GM18507 (cell line): ENCODE measurements at regions not wholly inside any gene's neighbourhood (a gene's known extent, or its start where the extent isn't known, plus 50 kb on each side); places are given as distances from the start of the nearest gene placed in this dataset.
"Not testable (repeated sequence)": the region's sequence is repeated elsewhere in the genome, so short reads cannot be mapped to it uniquely, and the experiment has no call there.

ENCODE experiments used
- DNase-seq: peaks from one replicate; pipeline ENCODE4 v3.0.0; 2011; ENCODE audit warnings: low read depth; ENCODE audit not compliant: insufficient read length; ENCODE audit errors: extremely low spot score
- FAIRE-seq: peaks from 2 replicates; lab custom pipeline; 2011; peaks lifted over from hg19 to GRCh38; lab: Jason Lieb, UNC

DNA sequence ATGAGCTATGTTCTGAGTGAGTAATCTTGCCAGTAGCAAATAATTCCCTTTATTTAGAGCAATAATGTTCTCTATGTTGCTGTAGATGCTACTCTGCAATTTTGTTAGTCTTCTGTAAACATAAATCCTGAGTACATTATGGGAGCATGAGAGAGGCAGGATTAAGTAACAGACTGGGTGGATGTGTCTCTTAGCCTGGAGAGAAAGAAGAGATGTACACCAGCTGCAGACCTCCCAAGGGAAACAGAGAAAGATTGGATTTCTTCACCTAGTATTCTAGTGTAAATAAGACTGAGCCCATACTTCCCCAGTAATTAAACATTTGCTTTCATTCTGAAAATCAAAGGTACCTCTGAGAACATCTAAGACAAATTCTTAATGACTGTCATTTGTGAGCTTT, 564.0 kb downstream of the TRHDE start:
- DNase-seq, result no peak
- FAIRE-seq, result no peak

DNA sequence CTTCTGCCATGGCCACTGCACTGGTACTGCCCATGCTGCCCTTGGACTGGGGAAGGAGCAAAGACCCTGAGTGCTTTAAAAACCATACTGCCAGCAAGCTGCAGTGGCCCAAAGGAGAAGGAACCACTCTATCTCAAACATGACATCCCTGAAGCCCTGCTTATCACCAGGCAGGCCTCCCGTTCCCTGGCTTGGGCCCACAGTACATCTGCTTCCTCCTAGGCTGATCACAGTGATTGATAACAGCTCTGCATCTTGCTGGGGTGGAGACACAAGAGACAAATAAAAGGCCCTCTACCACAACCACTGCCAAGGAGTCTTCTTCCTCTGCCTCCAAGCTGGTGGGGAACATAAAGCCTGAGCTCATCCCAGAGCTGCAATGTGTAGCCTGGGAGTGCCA, 567.5 kb downstream of the TRHDE start:
- DNase-seq (no peak), FAIRE-seq (no peak)

DNA sequence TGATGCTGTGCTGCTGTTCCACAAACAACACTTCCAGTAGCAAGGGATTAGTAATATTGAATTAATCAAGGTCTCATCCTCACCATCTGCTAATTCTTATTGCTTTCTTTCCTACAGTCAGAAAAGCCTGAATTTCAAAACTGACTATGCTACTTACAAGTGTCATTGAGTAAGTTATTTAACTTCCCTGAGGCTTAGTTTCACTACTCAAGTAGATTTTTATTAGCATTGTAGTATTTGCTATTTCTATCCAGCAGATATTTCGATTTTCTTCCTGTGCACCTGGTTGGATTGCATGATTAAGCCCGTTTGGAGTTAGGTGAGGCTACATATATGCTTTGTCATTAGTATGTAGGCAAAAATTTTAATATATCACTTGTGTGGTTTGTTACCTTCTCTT, 591.5 kb downstream of the TRHDE start:
- no peak for FAIRE-seq
- no peak for DNase-seq

DNA sequence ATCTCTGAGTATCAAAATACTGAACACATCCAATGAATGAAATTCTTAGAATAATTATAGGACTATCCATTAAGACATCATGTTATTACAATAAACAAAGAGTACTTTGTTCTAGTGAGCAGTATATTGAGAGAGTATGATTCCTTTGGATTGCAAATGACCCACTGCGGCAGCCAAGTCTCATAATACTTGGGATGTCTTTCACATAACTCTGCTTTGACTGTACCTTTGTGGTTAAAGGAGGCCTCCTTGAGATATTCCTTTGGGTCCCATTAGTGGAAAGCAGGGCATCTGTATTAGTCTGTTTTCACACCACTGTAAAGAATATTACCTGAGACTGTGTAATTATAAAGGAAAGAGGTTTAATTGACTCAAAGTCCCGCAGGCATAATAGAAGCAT, 593.8 kb downstream of the TRHDE start:
- no peak for FAIRE-seq
- DNase-seq, result no peak

DNA sequence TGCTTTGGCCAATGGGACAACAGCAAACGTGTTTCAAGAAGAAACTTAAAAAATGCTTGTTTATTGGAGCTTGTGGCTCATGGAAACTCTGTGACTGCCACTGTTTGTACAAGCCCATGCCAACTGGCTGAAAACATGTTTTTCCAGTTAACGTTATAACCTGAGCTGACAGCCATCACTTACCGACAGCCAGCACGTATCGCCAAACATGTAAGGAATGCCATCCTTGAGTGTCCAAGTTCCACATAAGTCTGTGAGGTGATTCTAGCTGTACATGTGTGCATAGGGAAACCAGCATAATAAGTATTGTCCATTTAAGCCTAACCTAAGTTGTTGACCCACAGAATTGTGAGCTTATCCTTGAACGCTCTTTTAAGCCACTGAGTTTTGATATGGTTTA, 596.9 kb downstream of the TRHDE start:
- FAIRE-seq, result no peak

DNA sequence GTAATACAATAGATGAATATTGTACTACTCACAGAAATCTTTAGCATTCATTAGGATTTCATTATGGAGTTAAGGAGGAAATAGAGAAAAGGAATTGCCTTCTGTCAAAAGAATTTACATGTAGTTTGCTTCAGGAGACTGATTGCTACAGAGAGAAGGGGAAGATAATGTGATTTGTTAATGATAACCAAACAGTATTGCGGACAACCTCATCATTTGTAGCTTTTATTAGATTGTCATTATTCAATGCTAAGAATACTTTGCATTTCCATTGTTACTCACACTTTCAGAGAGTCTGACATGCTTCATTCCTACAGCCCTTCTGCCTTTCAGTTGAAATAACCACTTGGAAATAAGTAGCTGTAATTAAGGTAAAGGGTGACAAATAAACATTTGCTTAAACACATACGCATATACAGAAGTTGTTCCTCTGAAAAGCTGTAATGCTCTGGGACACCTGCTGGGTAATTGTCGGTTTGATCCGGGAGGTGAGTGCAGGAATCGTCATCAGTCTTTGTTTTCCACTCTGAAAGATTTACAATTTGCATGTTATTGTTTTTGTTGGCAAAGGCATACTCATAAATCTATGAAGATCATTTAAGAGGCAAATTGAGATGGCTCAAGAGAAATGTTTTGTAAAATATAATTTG, 600.2 kb downstream of the TRHDE start:
- no peak for DNase-seq
- no peak for FAIRE-seq

More for the DNA sequence above, 596.9 kb downstream of the TRHDE start:
- DNase-seq, result no peak

DNA sequence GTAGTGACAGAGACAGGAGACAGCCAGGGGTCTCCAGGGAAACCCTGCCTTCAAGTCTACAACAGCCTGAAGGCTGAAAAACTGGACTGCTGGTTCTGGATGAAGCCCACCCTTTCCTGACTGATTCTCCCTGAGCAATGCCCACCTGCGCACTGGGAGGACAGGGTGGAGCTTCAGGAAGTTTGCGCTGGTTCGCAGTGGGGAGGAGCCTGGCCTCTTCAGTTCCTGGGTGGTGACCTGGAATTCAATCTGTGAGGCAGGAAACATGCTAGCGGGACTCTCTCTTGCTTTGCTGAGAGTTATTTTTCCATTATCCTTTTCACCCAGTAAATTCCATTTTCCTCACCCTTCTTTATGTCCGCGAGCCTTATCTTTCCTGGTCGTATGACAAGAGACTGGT, 600.8 kb downstream of the TRHDE start:
- FAIRE-seq, result no peak

DNA sequence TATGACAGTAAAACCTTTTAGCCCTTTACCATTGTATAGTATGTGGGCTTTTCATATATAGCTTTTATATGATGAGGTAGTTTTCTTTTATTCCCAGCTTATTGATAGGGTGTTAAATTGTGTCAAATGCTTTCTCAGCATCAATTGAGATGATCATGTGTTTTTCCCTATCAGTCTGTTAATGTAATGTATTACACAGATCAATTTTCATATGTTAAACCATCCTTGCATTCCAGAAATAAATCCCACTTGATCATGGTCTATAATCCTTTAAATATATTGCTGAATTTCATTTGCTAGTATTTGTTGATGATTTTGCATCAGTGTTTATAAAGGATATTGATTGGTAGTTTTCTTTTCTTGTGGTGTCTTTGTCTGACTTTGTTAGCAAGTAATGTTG, 603.9 kb downstream of the TRHDE start:
- DNase-seq (no peak), FAIRE-seq (no peak)

More for the DNA sequence above, 600.8 kb downstream of the TRHDE start:
- DNase-seq, result no peak

DNA sequence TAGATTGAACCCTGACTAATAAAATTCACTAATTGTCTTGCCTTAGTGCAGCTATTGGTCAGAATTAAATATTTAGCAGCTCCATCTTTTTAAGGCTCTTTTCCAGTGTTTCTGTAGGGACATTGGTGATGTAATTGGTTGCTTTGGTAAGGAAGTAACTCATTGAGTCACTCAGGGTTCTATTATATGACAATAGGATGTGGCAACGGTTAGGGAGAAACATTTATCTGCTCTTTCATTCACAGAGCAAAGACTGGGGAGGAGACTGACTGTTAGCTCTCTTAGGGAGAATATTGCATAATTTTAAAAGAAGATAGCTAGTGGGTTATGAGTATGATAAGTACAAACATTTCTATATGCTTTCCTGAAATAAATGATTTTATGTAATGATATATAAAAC, 616.5 kb downstream of the TRHDE start:
- DNase-seq (no peak), FAIRE-seq (no peak)

DNA sequence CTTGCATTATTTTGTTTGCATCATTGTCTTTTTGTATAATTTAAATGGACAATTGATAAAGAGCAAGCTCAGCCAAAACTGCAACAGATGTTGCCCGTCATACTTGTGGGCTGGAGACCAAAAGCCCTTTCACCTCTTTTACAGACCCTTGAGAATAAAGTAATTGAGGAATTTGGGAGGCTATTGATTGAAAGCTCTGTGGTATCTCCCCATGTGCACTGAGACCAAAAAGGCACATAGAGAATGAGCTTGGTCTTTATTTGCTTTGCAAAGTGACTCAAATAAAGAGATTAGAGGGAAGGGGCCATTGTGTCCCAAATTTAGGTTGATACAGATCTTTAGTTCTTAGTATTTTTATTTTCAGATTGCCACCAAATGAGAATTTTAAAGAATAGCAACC, 617.6 kb downstream of the TRHDE start:
- DNase-seq (no peak), FAIRE-seq (no peak)

DNA sequence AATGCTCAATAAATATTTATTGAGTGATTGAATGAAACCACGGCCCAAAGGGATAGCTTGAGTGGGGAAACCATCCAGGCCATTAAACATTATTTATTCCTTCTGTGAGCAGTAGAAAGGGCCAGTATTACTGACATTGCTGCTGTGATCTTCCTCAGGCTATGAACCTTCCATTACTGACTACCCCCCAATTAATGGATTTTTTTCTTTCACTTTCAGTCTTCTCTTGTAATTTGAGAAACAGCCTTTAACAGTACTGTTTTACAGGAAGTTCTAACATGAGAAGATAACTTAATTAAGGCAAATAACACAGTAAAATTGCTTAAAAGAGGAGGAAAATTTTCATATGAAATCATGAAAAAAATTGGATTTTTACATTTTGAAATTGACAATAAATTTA, 629.5 kb downstream of the TRHDE start:
- no peak for DNase-seq
- FAIRE-seq, result no peak

DNA sequence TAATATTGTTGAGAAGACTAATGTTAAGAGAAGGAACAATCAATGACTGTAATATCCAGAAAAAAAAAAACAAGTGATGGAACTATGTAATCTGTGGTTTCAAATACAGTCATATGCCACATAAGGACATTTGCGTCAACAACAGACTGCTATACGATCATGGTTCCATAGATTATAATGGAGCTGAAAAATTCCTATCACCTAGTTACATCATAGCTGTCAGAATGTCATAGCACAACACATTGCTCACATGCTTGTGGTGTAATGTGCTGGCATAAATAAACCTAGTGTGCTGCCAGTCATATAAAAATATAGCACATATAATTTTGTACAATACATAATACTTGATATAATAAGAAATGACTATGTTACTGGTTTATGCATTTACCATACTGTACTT, 653.5 kb downstream of the TRHDE start:
- no peak for FAIRE-seq
- DNase-seq, result no peak

DNA sequence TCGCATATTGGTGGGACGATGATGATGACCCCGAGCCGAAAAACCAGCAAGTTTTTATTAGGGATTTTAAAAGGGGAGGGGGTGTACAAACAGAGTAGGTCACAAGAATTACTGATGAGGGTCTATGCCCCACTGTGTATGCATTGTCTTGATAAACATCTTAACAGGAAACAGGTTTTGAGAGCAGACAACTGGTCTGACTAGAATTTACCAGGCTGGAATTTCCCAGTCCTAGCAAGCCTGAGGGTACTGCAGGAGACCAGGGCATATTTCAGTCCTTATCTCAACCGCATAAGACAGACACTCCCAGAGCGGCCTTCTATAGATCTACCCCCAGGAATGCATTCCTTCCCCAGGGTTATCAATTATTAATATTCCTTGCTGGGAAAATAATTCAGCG, 659.7 kb downstream of the TRHDE start:
- FAIRE-seq, DNase-seq: not testable (repeated sequence)

DNA sequence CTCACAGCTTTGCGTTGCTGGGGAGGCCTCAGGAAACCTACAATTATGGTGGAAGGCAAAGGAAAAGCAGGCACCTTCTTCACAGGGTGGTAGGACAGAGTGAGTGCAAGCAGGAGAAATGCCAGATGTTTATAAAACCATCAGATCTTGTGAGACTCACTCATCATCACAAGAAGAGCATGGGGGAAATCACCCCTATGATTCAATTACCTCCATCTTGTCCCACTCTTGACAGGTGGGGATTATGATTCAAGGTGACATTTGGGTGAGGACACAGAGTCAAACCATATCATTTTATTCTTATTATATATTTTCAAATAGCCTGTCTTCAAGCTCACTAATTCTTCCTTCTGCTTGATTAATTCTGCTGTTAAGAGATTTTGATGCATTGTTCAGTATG, 665.3 kb downstream of the TRHDE start:
- DNase-seq (no peak), FAIRE-seq (no peak)

DNA sequence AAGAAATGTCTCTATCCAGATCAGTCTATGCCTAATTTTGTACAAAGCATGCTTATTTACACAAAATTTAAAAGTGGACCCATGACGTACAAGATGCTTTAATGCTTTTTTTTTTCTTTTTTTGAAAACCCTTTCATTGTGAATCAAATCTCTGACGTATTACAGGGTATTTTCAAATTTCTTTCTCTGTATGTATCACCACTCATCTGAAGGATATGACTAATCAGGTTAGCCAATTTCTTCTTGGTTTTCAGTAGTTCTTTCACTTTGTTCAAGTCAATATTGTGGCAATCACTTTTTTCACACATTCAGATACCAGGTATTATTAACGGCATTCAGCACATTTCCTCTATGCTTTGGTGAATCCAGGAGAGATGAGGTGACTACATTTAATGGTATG, 685.3 kb downstream of the TRHDE start:
- FAIRE-seq (no peak), DNase-seq (no peak)

DNA sequence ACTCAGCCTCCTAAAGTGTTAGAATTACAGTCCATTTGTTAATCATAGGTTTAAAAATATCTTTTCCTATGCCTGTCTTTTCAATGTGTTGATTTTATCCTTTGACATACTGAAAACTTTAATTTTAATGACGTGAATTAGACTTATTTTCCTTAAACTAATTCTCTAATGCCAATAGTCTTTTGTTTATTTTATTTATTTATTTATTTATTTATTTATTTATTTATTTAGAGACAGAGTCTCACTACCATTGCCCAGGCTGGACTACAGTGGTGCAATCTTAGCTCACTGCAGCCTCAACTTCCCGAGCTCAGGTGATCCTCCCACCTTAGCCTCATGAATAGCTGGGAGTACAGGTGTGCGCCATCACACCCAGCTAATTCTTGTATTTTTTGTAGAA, 694.5 kb downstream of the TRHDE start:
- no peak for FAIRE-seq
- no peak for DNase-seq

DNA sequence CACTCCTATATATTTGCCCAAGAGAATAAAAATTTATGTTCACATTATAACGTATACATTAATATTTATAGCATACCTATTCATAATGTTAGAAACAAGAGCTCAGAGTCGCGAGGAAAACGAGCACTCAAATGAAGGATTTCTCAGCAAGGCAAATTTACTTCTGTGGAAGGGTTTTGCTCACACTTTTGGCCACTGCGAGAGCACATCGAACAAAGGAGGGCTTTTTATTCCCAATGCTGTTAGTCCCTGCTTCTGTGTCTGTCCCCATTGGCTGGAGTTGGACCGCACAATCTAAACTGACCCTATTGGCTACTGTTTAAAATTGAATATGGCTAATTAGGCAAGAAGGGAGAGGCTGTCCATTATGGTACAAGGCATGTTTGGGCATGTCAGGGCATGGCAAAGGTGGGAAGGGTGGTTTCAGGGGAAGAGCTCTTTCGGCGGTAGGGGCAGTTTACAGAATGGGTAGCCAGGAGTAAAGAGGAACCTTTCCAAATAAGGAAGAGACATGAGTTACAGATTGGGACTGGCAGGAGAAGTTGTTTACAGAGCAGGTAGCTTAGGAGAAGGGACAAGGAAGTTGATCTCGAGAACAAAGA, 702.9 kb downstream of the TRHDE start:
- DNase-seq, result no peak
- no peak for FAIRE-seq

DNA sequence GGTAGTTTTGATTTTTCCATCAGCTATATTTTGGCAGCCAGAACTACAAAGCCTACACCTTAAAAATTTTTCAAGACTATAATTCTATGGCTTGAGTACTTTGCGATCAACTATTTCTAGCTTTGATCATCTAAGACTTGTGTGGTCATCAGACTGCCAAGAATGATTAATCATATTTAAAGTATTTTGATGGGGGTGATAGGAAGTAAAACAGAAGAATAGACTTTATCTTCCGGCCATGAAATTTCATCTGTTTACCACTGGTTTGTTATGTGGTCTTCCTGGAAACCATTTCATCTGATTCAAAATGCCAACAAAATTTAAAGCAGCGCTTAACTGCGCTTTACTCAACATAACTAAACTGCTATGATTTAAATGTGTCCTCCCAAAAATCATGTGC, 706.8 kb downstream of the TRHDE start:
- DNase-seq (no peak), FAIRE-seq (no peak)

DNA sequence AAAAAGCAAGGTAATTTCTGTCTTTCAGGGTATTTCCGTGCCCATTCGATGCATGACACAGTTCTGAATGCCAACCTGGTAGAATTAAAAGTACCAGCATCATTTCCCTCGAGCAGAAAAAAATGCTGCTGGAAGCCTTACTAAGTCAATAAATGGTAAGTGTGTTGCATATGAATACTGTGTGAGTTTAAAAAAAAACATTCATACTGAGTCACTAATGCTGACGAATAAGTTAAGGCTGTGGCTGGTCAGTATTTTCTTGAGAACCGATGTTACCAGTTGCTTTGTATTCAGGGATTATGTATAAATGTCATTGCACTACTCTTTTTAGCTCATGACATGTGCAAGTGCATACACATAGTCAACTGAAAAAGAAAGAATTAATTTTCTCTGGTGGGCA, 710.2 kb downstream of the TRHDE start:
- DNase-seq, result no peak
- no peak for FAIRE-seq

DNA sequence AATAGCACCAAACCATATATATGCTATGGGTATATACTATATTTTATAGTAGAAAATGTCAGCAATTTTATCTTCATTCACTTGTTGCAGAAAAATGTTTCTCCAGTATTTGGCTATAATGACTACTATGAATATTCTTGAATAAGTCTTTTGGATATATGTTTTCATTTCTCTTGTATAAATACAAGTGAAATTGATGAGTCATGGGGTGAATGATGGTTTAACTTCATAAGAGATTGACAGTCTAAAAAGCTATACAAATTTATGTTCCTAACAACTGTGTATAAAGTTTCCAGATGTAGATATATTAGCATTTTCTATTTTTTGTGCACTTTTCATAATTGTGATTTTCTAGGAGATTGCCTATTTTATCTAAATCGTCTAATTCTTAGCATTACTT, 714.8 kb downstream of the TRHDE start:
- DNase-seq, result no peak
- no peak for FAIRE-seq

DNA sequence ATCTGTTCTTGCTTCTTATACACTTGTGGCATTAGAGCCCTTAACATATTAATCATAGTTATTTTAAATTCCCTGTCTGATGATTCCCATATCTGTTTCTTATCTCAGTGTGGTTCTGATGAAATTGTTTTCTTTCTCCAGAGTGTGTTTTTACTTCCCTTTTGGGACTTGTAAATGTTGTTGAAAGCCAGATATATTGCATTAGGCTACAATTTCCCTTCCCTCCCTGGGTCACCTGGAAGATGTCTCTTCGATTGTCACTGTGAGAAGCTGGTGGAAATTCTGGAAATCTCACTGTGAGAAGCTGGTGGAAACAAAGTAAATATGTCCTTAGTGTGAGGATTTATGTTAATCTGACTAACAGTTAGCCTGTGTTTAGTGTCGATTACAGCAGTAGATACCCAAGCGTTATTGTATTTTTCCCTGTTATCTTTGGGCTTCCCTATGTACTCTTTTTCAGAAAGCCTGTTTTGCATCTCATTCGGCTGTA, 717.3 kb downstream of the TRHDE start:
- FAIRE-seq (no peak), DNase-seq (no peak)

DNA sequence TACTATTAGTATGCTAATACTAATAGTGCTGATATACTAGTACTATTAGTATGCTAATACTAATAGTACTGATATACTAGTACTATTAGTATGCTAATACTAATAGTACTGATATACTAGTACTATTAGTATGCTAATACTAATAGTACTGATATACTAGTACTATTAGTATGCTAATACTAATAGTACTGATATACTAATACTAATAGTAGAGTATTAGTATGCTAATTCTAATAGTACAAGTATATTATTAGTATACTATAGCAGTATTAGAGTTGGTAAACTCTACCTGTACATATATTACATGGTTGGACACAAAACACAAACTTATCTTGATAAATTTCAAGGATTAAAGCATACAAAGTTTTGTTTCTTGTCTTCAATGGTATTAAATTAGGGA, 722.9 kb downstream of the TRHDE start:
- DNase-seq, FAIRE-seq: not testable (repeated sequence)
